ENCODE measurements at regions not wholly inside any gene's neighbourhood (a gene's known extent, or its start where the extent isn't known, plus 50 kb on each side); places are given as distances from the start of the nearest gene placed in this dataset.

- TF ChIP-seq ZBTB33 (IDR thresholded peaks at IDR 0.05) (no peak), GABPA (IDR thresholded peaks at IDR 0.05 in 1 of 2, conservative IDR thresholded peaks at IDR 0.05 in 1 of 2) (no peak), FOXA1 (IDR thresholded peaks at IDR 0.05) (no peak), RAD21 (IDR thresholded peaks at IDR 0.05) (no peak), YY1 (IDR thresholded peaks at IDR 0.05) (no peak), HNF4G (IDR thresholded peaks at IDR 0.05) (no peak), RXRA (IDR thresholded peaks at IDR 0.05) (no peak), HNF4A (conservative IDR thresholded peaks at IDR 0.05) (no peak), JUND (IDR thresholded peaks at IDR 0.05) (no peak), CTCF (IDR thresholded peaks at IDR 0.05; ENCODE audit: low read depth, low read length, missing input control) (no peak), TAF1 (conservative IDR thresholded peaks at IDR 0.05) (no peak), REST (IDR thresholded peaks at IDR 0.05) (no peak), MAX (IDR thresholded peaks at IDR 0.05) (no peak)
- Histone ChIP-seq H3K27me3 (ENCODE audit: control insufficient read depth in 4 of 4, insufficient read depth in 4 of 4, low read length in 3 of 4) (no peaks in the 10 kb centered on the region), H3K27ac (ENCODE audit: low read depth in 1 of 2, low read length in 2 of 2) (no peak overlapping the region), H3K36me3 (ENCODE audit: control insufficient read depth in 4 of 4, insufficient read depth in 3 of 4, low read depth in 1 of 4, low read length in 3 of 4) (peaks cover 2 to 16% (median 3%) of the 10 kb centered on the region in 4 donors), H3K4me3 (ENCODE audit: low read depth in 1 of 3, low read length in 3 of 3) (no peak overlapping the region), H3K9ac (ENCODE audit: low read depth in 1 of 2, low read length in 2 of 2) (no peak overlapping the region), H3K4me1 (ENCODE audit: control insufficient read depth in 4 of 4, insufficient read depth in 4 of 4, low read length in 3 of 4) (no peaks in the 10 kb centered on the region), H3K9me3 (ENCODE audit: control insufficient read depth in 4 of 4, low read length in 3 of 4) (no peaks in the 10 kb centered on the region)
- DNase-seq (ENCODE audit: low spot score): no peak
- 86% methylated on average over 2 of the region's 2 CpGs for WGBS
Observed at GRCh38 chr14:71620401-71620800, 311.8 kb upstream of the RGS6 start.

GRCh38 chr14:71621276-71621675 lies 311.0 kb upstream of the RGS6 start:
- Histone ChIP-seq H3K4me1 (ENCODE audit: control insufficient read depth in 4 of 4, insufficient read depth in 4 of 4, low read length in 3 of 4) (no peaks in the 10 kb centered on the region), H3K9me3 (ENCODE audit: control insufficient read depth in 4 of 4, low read length in 3 of 4) (no peaks in the 10 kb centered on the region), H3K9ac (ENCODE audit: low read depth in 1 of 2, low read length in 2 of 2) (no peak overlapping the region), H3K36me3 (ENCODE audit: control insufficient read depth in 4 of 4, insufficient read depth in 3 of 4, low read depth in 1 of 4, low read length in 3 of 4) (peaks cover 2 to 16% (median 3%) of the 10 kb centered on the region in 4 donors), H3K27ac (ENCODE audit: low read depth in 1 of 2, low read length in 2 of 2) (no peak overlapping the region), H3K27me3 (ENCODE audit: control insufficient read depth in 4 of 4, insufficient read depth in 4 of 4, low read length in 3 of 4) (no peaks in the 10 kb centered on the region), H3K4me3 (ENCODE audit: low read depth in 1 of 3, low read length in 3 of 3) (no peak overlapping the region)
- DNase-seq (ENCODE audit: low spot score): no peak
- 98% methylated on average over 4 of the region's 4 CpGs for WGBS
- TF ChIP-seq RAD21 (IDR thresholded peaks at IDR 0.05) (no peak), REST (IDR thresholded peaks at IDR 0.05) (no peak), CTCF (IDR thresholded peaks at IDR 0.05; ENCODE audit: low read depth, low read length, missing input control) (no peak), YY1 (IDR thresholded peaks at IDR 0.05) (no peak), GABPA (IDR thresholded peaks at IDR 0.05 in 1 of 2, conservative IDR thresholded peaks at IDR 0.05 in 1 of 2) (no peak), FOXA2 (IDR thresholded peaks at IDR 0.05) (no peak), TAF1 (conservative IDR thresholded peaks at IDR 0.05) (no peak), HNF4A (conservative IDR thresholded peaks at IDR 0.05) (no peak), ATF3 (IDR thresholded peaks at IDR 0.05) (no peak), MAX (IDR thresholded peaks at IDR 0.05) (no peak)
